ENCODE measurements at regions not wholly inside any gene's neighbourhood (a gene's known extent, or its start where the extent isn't known, plus 50 kb on each side); places are given as distances from the start of the nearest gene placed in this dataset.

DNA sequence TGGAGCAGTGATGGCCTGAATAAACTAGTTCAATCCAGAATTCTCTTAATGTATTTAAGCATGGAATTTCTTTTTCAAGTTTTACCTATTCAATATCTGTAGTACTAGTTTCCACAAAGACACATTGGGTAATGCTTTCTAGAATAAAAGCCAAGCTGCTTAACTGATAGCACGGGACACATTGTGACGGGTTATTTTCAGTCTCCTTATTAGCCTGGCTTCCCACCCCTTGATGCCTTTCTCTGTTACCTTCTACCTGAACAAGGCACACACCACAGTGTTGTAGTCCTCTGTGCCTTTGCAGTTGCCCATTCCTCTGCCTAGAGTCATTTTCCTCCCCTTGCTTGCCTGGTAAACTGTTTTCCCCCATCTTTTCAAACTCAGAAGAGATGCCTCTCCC lies 139.1 kb downstream of the HDGFL1 start:
- WGBS: 63% methylated on average over 2 of the region's 2 CpGs
- Histone ChIP-seq H3K27me3 (ENCODE audit: control insufficient read depth, insufficient read depth) (no peaks in the 10 kb centered on the region), H3K9me3 (ENCODE audit: control insufficient read depth, low read length) (no peaks in the 10 kb centered on the region), H3K27ac (ENCODE audit: low read length) (no peak overlapping the region), H3K4me1 (ENCODE audit: control insufficient read depth, insufficient read depth, low read length) (no peaks in the 10 kb centered on the region), H3K4me3 (ENCODE audit: low read length) (no peak overlapping the region)
- DNase-seq: no peak
- intact Hi-C loops (cut with DNase I): no loop called here
- ATAC-seq: no peak

DNA sequence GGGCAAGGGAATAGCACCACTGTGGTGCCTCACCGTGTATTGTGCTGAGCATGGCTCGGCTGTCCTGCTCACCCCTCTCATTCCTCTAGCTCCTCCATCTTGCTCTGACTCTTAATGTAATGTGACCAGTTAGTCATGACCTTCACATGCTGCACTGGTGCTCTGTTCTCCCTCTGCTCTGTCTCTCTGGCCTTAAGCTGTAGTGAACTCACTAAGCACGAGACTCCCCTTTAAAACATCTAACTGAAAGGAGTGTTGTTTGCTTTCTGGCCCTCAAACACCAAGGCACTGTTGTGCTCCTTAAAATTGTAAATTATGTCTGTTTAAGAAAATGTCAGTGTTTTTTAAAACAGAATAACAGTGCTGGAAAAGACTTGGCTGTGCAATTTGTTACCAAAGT lies 140.4 kb downstream of the HDGFL1 start:
- H3K27ac ChIP-seq (ENCODE audit: low read length): no peak overlapping the region
- DNase-seq: no peak
- no peak for ATAC-seq
- H3K27me3 ChIP-seq (ENCODE audit: control insufficient read depth, insufficient read depth): no peaks in the 10 kb centered on the region
- no peaks in the 10 kb centered on the region for H3K9me3 ChIP-seq (ENCODE audit: control insufficient read depth, low read length)
- H3K4me1 ChIP-seq (ENCODE audit: control insufficient read depth, insufficient read depth, low read length): no peaks in the 10 kb centered on the region
- H3K4me3 ChIP-seq (ENCODE audit: low read length): no peak overlapping the region
- intact Hi-C loops (cut with DNase I): no loop called here
- WGBS: 89% methylated on average over 3 of the region's 3 CpGs

DNA sequence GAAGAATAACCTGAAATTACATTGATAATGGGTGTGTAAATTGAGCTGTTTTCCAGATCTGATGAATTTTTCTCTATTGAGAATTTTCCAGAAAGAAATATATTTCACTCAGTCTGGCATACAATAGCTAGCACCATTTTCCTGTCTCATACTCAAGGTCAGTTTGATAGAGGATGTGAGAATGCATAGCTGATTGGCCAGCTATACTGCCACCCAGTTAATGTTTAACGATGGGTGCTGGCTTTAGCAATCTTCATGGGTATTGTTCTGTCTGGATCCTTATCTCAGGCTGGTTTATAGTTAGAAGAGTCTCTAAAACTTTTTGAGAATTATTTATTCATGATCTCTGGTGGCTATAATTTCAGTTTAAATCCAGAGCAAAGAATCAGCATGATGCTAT lies 147.4 kb downstream of the HDGFL1 start:
- H3K4me1 ChIP-seq (ENCODE audit: control insufficient read depth, insufficient read depth, low read length): no peaks in the 10 kb centered on the region
- no peak overlapping the region for H3K27ac ChIP-seq (ENCODE audit: low read length)
- DNase-seq: no peak
- WGBS: 80% methylated on average over 1 of the region's 1 CpG
- H3K4me3 ChIP-seq (ENCODE audit: low read length): no peak overlapping the region
- no peak for ATAC-seq
- no peaks in the 10 kb centered on the region for H3K27me3 ChIP-seq (ENCODE audit: control insufficient read depth, insufficient read depth)
- intact Hi-C loops (cut with DNase I): no loop called here
- H3K9me3 ChIP-seq (ENCODE audit: control insufficient read depth, low read length): no peaks in the 10 kb centered on the region

DNA sequence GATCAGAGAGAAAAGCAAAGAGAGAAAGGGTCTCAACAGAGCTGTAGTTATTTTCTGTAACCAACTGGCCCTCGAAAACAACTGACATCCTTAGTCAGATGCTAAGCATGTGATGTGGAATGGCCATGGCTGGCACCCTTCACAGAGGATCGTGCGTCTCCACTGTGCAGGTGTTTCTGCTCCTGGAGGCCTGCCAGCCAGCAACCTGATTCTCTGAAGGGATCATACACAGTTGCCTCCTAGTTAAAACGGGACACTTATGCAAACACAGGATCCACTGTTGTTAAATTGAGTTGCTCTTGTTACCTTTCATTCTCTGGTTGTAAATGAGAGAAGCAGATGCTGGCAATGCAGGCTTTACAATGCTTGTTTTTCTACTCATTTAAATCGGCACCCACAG lies 148.5 kb downstream of the HDGFL1 start:
- Histone ChIP-seq H3K27me3 (ENCODE audit: control insufficient read depth, insufficient read depth) (no peaks in the 10 kb centered on the region), H3K4me1 (ENCODE audit: control insufficient read depth, insufficient read depth, low read length) (no peaks in the 10 kb centered on the region), H3K4me3 (ENCODE audit: low read length) (no peak overlapping the region), H3K27ac (ENCODE audit: low read length) (no peak overlapping the region), H3K9me3 (ENCODE audit: control insufficient read depth, low read length) (no peaks in the 10 kb centered on the region)
- no peak for ATAC-seq
- no peak for DNase-seq
- WGBS: 82% methylated on average over 5 of the region's 5 CpGs
- intact Hi-C loops (cut with DNase I): no loop called here

DNA sequence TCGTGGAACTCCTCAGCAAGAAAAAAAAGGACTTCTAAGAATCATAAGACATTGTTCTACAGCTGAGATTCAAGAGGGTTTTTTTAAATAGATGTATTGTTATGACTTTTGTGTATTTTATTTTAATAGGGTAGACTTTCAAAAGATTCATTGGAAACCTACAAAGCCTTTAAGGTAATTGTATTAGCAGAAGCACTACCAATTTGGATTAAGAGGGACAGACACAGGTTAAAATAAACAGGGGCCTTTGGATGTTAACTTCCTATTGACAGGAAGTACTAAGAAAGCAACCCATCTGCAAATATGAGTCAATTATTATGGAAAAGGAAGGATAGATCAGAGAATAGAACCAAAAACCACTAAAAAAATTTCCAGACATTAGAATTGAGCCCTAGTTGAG lies 153.5 kb downstream of the HDGFL1 start:
- Histone ChIP-seq H3K27ac (ENCODE audit: low read length) (no peak overlapping the region), H3K4me3 (ENCODE audit: low read length) (no peak overlapping the region), H3K4me1 (ENCODE audit: control insufficient read depth, insufficient read depth, low read length) (no peaks in the 10 kb centered on the region), H3K27me3 (ENCODE audit: control insufficient read depth, insufficient read depth) (no peaks in the 10 kb centered on the region), H3K9me3 (ENCODE audit: control insufficient read depth, low read length) (no peaks in the 10 kb centered on the region)
- no peak for DNase-seq
- WGBS: 93% methylated on average over 1 of the region's 1 CpG
- no peak for ATAC-seq
- intact Hi-C loops (cut with DNase I): no loop called here

DNA sequence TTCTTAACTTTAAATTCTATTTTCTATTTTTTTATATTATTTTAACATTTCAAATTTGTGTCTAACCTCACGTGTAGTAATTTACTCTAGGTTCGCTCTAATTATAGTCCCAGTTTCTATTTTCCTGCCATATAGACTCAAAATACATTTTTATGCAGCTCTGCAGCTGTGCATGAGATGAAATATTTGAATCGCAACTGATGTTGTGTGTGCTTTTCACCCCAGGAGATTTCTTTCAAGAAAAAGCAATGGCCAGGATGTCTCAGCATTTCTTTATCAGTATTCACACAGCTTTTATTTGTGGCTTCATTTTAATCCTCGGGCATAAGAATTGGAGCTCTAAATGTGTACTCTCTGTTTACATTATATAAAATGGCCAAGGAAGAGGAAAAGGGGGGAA lies 157.6 kb downstream of the HDGFL1 start:
- Histone ChIP-seq H3K4me1 (ENCODE audit: control insufficient read depth, insufficient read depth, low read length) (no peaks in the 10 kb centered on the region), H3K4me3 (ENCODE audit: low read length) (no peak overlapping the region), H3K27me3 (ENCODE audit: control insufficient read depth, insufficient read depth) (no peaks in the 10 kb centered on the region), H3K27ac (ENCODE audit: low read length) (no peak overlapping the region), H3K9me3 (ENCODE audit: control insufficient read depth, low read length) (no peaks in the 10 kb centered on the region)
- intact Hi-C loops (cut with DNase I): no loop called here
- ATAC-seq (no peak), DNase-seq (no peak)
- WGBS: 67% methylated on average over 4 of the region's 4 CpGs

DNA sequence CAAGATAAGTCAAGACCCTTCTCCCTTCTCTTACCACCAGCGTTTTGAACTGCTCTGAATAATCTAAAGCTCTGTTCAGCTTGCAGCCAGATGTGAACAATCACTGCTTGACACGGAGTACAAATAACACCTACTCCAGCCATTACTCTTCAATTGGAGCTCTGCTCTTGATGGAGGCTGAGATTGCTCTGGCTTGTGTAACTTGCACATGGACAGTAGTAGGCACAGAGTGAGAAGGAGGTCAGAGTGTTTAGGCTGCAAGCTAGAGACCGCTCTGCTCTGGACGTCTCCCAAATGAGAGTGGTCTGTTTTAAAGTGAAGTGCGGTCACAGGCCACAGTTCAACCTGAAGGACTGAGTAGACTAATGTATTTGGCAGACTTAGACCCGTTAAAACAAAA lies 158.3 kb downstream of the HDGFL1 start:
- no peaks in the 10 kb centered on the region for H3K9me3 ChIP-seq (ENCODE audit: control insufficient read depth, low read length)
- DNase-seq (no peak), ATAC-seq (no peak)
- H3K4me1 ChIP-seq (ENCODE audit: control insufficient read depth, insufficient read depth, low read length): no peaks in the 10 kb centered on the region
- WGBS: 64% methylated on average over 6 of the region's 6 CpGs
- intact Hi-C loops (cut with DNase I): no loop called here
- H3K4me3 ChIP-seq (ENCODE audit: low read length): no peak overlapping the region
- no peaks in the 10 kb centered on the region for H3K27me3 ChIP-seq (ENCODE audit: control insufficient read depth, insufficient read depth)
- no peak overlapping the region for H3K27ac ChIP-seq (ENCODE audit: low read length)

DNA sequence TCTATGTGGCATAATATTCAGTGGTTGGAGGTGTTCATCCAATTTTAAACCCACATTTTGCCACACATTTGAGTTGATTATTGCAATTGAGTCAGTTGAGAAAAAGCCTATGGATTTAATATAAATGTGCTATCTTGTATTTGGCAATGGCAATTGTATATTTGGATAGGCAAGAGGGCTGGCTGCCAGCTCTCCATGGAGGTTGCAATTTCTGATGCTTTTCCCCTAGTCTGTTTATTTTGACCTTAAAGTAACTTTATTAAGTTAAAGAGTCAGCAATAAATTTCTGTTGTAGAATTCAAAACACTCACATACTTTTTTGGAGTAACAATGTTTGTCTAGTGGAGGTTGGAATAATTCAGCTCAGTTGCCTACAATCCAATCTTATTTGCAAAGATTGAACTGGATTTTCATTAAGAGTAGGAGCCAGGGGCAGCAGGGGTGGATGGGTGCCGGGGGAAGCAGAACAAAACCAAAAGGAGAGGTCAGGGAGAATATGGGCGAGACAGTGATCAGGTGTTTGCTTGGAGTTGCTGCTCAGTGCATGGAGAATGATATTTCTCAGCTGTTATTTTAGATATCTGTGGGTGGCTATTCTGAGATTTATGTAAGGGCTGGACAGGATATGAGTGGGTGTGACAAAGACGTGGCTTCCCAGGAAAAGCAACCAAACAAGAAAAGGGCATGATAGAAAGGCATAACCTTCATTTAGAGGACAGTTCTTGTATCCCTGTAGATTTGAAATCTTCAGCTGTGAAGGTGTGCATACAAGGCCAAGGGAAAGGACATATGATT lies 163.0 kb downstream of the HDGFL1 start:
- H3K4me1 ChIP-seq (ENCODE audit: control insufficient read depth, insufficient read depth, low read length): no peaks in the 10 kb centered on the region
- H3K9me3 ChIP-seq (ENCODE audit: control insufficient read depth, low read length): no peaks in the 10 kb centered on the region
- H3K27ac ChIP-seq (ENCODE audit: low read length): no peak overlapping the region
- WGBS: 47% methylated on average over 3 of the region's 3 CpGs
- DNase-seq (no peak), ATAC-seq (no peak)
- no peaks in the 10 kb centered on the region for H3K27me3 ChIP-seq (ENCODE audit: control insufficient read depth, insufficient read depth)
- intact Hi-C loops (cut with DNase I): no loop called here
- no peak overlapping the region for H3K4me3 ChIP-seq (ENCODE audit: low read length)

DNA sequence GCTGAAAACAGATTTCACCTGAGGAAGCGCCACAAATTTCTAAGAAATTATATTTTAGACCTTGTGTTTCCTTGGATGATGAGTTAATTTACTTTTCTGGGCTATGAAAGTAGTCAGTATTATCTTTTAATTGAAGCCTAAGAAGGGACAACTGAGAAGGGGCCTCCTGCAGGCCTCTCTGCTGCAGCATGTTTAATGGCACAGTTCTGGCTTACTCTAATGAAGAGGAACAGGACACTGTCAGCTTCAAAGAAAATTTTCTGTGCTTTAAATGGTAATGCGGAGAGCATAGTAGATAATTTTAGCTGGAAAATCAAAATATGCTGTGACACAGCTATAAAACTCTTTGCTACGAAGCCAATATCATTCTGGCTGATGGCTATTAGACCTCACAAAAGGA lies 167.4 kb downstream of the HDGFL1 start:
- Histone ChIP-seq H3K27me3 (ENCODE audit: control insufficient read depth, insufficient read depth) (no peaks in the 10 kb centered on the region), H3K4me3 (ENCODE audit: low read length) (no peak overlapping the region), H3K27ac (ENCODE audit: low read length) (no peak overlapping the region), H3K4me1 (ENCODE audit: control insufficient read depth, insufficient read depth, low read length) (no peaks in the 10 kb centered on the region), H3K9me3 (ENCODE audit: control insufficient read depth, low read length) (no peaks in the 10 kb centered on the region)
- WGBS: 97% methylated on average over 3 of the region's 3 CpGs
- DNase-seq: no peak
- intact Hi-C loops (cut with DNase I): no loop called here
- no peak for ATAC-seq

DNA sequence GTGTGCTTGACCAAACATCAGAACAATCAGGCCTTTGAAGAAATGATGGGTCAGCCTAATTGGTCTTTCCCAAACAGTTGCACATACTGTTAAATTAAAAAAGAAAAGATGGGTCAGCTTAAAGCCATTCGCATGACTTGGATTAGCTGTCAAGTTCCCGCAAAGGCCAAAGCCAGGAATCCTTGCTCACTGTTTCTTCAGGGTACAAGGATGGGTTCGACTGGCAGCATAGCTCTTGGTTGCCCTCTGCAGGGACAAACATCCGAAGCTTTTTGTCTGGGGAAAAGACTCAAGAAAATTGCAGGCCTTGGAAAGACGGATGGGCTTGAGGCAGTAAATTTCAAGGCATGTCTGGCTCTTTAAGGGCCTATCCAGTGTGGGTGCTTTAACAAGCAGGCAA lies 168.0 kb downstream of the HDGFL1 start:
- WGBS: 47% methylated on average over 5 of the region's 5 CpGs
- DNase-seq (peak; percentile 32 to 52 (median 50)), ATAC-seq (peak; percentile 50 to 59)

DNA sequence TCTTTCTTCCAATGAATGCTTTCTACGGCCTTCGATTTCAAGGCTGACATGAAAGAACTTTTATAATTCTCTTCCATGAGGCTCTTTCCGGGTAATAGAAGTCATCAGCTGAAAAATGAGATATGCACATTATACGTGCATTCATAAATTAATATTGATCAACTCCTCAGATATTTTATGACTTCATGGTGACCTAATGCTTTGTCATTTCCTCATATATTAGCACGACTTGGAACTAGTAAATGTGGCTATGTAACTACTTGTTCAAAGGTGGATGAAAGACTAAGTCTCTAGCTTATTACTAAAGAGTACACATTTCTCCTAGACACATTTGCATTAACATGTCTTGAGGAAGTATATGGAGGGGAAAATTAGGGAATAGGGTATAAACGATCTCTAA lies 168.8 kb downstream of the HDGFL1 start:
- ATAC-seq (no peak), DNase-seq (no peak)
- intact Hi-C loops (cut with DNase I): no loop called here
- WGBS: 93% methylated on average over 6 of the region's 6 CpGs
- H3K9me3 ChIP-seq (ENCODE audit: control insufficient read depth, low read length): no peaks in the 10 kb centered on the region
- H3K27me3 ChIP-seq (ENCODE audit: control insufficient read depth, insufficient read depth): no peaks in the 10 kb centered on the region
- no peaks in the 10 kb centered on the region for H3K4me1 ChIP-seq (ENCODE audit: control insufficient read depth, insufficient read depth, low read length)
- H3K27ac ChIP-seq (ENCODE audit: low read length): no peak overlapping the region
- H3K4me3 ChIP-seq (ENCODE audit: low read length): no peak overlapping the region

More for the DNA sequence above, 168.0 kb downstream of the HDGFL1 start:
- H3K4me3 ChIP-seq (ENCODE audit: low read length): no peak overlapping the region
- H3K27me3 ChIP-seq (ENCODE audit: control insufficient read depth, insufficient read depth): no peaks in the 10 kb centered on the region
- H3K4me1 ChIP-seq (ENCODE audit: control insufficient read depth, insufficient read depth, low read length): no peaks in the 10 kb centered on the region
- no peak overlapping the region for H3K27ac ChIP-seq (ENCODE audit: low read length)
- H3K9me3 ChIP-seq (ENCODE audit: control insufficient read depth, low read length): no peaks in the 10 kb centered on the region
- intact Hi-C loops (cut with DNase I): no loop called here

DNA sequence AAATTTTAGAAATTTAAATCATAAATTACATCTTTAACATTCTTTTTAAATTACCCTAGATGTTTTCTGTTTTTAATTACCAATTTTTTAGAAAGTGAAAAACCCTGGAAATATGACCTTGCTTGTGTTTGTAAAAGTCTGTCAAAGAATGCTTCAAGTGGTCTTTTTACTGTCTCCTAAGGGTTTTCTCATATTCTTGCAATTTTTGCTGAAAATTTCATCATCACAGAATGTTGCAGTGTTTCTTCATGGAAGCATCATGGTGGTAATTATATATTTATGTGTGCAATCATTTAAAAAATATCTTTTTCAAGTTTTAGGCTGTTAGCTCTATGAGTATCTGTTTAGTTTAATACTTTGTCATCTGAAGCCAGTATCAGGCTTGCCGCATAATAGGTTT lies 178.2 kb downstream of the HDGFL1 start:
- no peaks in the 10 kb centered on the region for H3K4me1 ChIP-seq (ENCODE audit: control insufficient read depth, insufficient read depth, low read length)
- WGBS: 43% methylated on average over 1 of the region's 1 CpG
- no peak overlapping the region for H3K4me3 ChIP-seq (ENCODE audit: low read length)
- no peak overlapping the region for H3K27ac ChIP-seq (ENCODE audit: low read length)
- H3K27me3 ChIP-seq (ENCODE audit: control insufficient read depth, insufficient read depth): no peaks in the 10 kb centered on the region
- DNase-seq (no peak), ATAC-seq (no peak)
- no peaks in the 10 kb centered on the region for H3K9me3 ChIP-seq (ENCODE audit: control insufficient read depth, low read length)
- intact Hi-C loops (cut with DNase I): no loop called here

Data from right cardiac atrium (tissue), 5 donors.